SH-SY5Y (cell line): ENCODE measurements at regions not wholly inside any gene's neighbourhood (a gene's known extent, or its start where the extent isn't known, plus 50 kb on each side); places are given as distances from the start of the nearest gene placed in this dataset.

Source experiments
- GATA2 ChIP-seq: IDR thresholded peaks from 2 replicates; pipeline ENCODE4 v1.6.1; 2011; ENCODE audit warnings: mild to moderate bottlenecking, low read depth, low read length
- GATA3 ChIP-seq: IDR thresholded peaks from 2 replicates; pipeline ENCODE4 v1.6.1; 2011; ENCODE audit warnings: low read depth, mild to moderate bottlenecking, low read length, moderate library complexity

DNA sequence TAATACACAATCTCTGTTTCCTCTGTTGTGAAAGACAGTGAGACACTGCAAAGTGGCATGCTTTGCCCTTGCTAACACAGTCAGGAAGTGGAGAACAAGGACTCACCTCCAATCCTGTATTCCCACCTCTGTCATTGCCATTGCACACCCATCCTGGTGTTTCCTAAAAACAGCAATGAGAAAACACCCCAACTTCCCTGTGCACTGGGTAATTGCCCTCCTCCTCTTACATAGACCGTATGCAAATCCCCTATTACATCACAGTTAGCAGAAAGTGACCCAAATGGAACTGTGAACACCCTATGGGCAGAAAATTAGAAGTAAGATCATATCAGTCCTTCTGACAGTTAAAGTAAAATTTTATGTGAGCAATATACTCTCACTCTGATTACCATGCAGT lies 355.5 kb downstream of the BCL11B start:
- no peak for TF ChIP-seq GATA2
- no peak for TF ChIP-seq GATA3
